Activated CD4-positive, alpha-beta T cell treated with anti-CD3 and anti-CD28 coated beads, Interleukin-2, amount 50 U/mL, for 48 hours (primary cell): ENCODE measurements at regions not wholly inside any gene's neighbourhood (a gene's known extent, or its start where the extent isn't known, plus 50 kb on each side); places are given as distances from the start of the nearest gene placed in this dataset.
"Not testable (repeated sequence)": the region's sequence is repeated elsewhere in the genome, so short reads cannot be mapped to it uniquely, and the experiment has no call there.

Source experiments
- DNase-seq, 2 experiments: peaks; one replicate each; pipeline ENCODE4 v3.0.0-alpha.2; 2020

- not testable (repeated sequence) for DNase-seq
These were observed 238.9 kb downstream of the TMEM121 start for GRCh38 chr14:105765072-105765825.

- DNase-seq = no peak
These were observed 239.7 kb downstream of the TMEM121 start for GRCh38 chr14:105765893-105766614.

- no peak for DNase-seq
These were observed 240.9 kb downstream of the TMEM121 start for GRCh38 chr14:105767315-105767714.

GRCh38 chr14:105768039-105768438 is 241.7 kb downstream of the TMEM121 start:
- not testable (repeated sequence) for DNase-seq

DNA sequence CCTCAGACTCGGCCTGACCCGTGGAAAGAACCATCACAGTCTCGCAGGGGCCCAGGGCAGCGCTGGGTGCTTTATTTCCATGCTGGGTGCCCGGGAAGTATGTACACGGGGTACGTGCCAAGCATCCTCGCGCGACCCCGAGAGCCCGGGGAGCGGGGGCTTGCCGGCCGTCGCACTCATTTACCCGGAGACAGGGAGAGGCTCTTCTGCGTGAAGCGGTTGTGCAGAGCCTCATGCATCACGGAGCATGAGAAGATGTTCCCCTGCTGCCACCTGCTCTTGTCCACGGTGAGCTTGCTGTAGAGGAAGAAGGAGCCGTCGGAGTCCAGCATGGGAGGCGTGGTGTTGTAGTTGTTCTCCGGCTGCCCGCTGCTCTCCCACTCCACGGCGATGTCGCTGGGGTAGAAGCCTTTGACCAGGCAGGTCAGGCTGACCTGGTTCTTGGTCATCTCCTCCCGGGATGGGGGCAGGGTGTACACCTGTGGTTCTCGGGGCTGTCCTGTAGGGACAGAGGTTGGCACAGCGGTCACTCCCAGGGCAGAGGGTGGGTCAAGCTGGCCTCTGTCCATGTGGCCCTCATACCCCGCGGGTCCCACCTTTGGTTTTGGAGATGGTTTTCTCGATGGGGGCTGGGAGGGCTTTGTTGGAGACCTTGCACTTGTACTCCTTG is 242.8 kb downstream of the TMEM121 start:
- DNase-seq = not testable (repeated sequence)

DNA sequence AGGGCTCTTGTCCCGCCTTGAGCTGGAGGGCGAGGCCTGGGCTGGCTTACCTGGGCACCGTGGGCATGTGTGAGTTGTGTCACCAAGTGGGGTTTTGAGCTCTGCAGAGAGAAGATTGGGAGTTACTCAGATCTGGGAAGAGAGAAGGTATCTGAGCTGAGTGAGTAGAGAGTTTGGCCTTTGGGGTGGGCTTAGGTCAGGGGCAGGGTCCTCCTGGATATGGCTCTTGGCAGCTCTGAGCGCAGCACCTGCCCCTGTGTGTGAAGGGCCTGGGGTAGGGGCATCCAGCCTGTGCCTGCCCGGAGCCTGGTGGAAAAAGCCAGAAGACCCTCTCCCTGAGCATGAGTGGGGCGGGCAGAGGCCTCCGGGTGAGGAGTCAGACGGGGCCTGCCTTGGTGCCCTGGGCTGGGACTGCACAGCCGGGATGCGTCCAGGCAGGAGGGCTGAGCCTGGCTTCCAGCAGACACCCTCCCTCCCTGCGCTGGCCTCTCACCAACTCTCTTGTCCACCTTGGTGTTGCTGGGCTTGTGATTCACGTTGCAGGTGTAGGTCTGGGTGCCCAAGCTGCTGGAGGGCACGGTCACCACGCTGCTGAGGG is 244.3 kb downstream of the TMEM121 start:
- not testable (repeated sequence) for DNase-seq

GRCh38 chr14:105771261-105772226 is 245.2 kb downstream of the TMEM121 start:
- not testable (repeated sequence) for DNase-seq

- DNase-seq = not testable (repeated sequence)
These were observed 246.4 kb downstream of the TMEM121 start for GRCh38 chr14:105772710-105773250.

- DNase-seq = no peak
These were observed 247.2 kb downstream of the TMEM121 start for GRCh38 chr14:105773584-105773983.

- no peak for DNase-seq
These were observed 247.6 kb downstream of the TMEM121 start for GRCh38 chr14:105774001-105774400.

- not testable (repeated sequence) for DNase-seq
These were observed 248.4 kb downstream of the TMEM121 start for GRCh38 chr14:105774585-105775348.

DNA sequence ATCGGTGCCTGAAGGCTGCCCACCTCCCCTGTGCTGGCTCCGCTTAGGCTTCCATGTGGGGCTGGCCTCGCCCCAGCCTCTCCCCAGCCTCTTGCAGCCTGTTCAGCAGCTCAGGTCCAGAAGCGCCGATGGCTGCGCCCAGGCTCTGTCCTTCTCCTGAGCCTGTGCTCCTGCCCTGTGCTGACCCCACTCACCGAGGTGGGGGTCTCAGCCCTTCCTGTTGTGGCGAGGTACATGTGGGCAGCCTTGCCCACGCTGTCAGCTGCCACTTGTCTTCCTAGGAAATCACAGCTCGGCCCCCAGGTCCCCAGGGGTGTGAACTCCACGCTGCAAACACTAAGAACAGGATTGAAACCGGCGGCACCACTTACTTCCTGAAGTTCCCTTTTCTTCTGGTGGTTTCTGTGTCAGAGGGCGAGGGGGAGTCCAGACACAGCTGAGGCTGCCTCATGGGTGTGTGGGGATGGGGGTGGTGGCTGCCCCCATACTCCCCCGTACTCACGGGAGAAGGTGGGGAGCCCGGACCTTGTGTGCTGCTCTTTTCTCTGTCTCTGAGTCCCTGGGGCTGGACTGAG is 249.1 kb downstream of the TMEM121 start:
- not testable (repeated sequence) for DNase-seq

DNA sequence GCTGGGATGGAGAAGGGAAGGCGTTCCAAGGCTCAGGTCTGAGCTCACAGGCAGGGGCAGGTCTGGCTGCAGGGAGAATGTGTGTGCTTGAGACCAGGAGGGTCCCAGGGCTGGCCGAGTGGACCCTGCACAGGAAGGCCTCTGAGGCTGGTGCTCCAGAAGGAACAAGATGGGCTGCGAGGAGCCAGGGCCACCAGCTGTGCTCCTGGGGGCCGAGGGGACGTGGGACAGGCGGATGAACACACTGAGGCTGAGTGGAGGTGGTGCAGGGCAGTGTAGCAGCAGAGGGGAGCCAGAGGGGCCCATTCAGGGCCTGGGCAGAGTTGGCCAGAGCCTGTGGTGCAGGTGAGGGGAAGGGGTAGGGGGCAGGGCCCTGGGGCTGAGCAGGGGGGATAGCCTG is 249.7 kb downstream of the TMEM121 start:
- DNase-seq = not testable (repeated sequence)

GRCh38 chr14:105776924-105777323 is 250.5 kb downstream of the TMEM121 start:
- DNase-seq = no peak

GRCh38 chr14:105783707-105784106 is 257.3 kb downstream of the TMEM121 start:
- no peak for DNase-seq

- no peak for DNase-seq
These were observed 267.5 kb downstream of the TMEM121 start for GRCh38 chr14:105793836-105794235.

- no peak for DNase-seq
These were observed 271.2 kb downstream of the TMEM121 start for GRCh38 chr14:105797546-105797945.

DNA sequence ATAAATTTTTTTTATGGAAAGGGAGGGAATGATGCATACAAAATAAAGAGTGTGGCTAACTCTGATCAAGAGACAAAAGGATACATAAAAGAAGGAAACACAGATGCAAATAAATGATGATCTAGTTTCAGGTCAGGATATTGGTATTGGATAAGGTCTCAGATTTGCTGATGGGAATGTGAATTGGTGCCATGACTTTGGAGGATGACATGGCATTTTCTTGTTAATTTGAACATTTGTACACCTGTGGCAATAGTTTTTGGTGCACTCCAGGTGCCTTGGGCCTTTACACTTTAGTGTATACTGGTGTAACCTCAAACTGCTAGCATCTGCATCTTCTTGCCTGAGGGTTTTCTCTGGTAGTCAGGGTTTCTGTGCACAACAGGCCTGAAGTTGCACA is 279.3 kb downstream of the TMEM121 start:
- DNase-seq = no peak

GRCh38 chr14:105806568-105806967 is 280.2 kb downstream of the TMEM121 start:
- DNase-seq = no peak

- DNase-seq = no peak
These were observed 291.8 kb downstream of the TMEM121 start for GRCh38 chr14:105817971-105818711.
